Breast epithelium (tissue), 4 donors: ENCODE measurements at regions not wholly inside any gene's neighbourhood (a gene's known extent, or its start where the extent isn't known, plus 50 kb on each side); places are given as distances from the start of the nearest gene placed in this dataset.

Source experiments
- DNase-seq, 2 donors: peaks; one replicate each; pipeline ENCODE4 v3.0.0-alpha.2; 2019; ENCODE audit warnings: low spot score in 2 of 2
- H3K27ac ChIP-seq, 2 donors: fragments of 200-600 bp; sonication (generic) in 1 of 2; one replicate each; pipeline ENCODE4 v1.5.1; 2016 to 2019; ENCODE audit warnings: mild to moderate bottlenecking in 1 of 2
- H3K27me3 ChIP-seq, 2 donors: fragments of 200-600 bp; sonication (generic) in 1 of 2; one replicate each; pipeline versions ENCODE4 v1.5.1 to v1.6.0; 2017 to 2019; ENCODE audit warnings: control low read depth in 1 of 2, mild to moderate bottlenecking in 1 of 2
- H3K36me3 ChIP-seq: fragments of 200-600 bp; one replicate; pipeline ENCODE4 v1.5.1; 2019
- H3K4me1 ChIP-seq, 2 donors: fragments of 200-600 bp; sonication (generic); one replicate each; pipeline ENCODE4 v1.5.1; 2016 to 2019; ENCODE audit warnings: control low read depth in 1 of 2
- H3K4me3 ChIP-seq, 3 donors: fragments of 200-600 bp; sonication (generic); 1 replicate in 2 of 3; 2 replicates in 1 of 3; pipeline ENCODE4 v1.5.1; 2016 to 2019; ENCODE audit warnings: mild to moderate bottlenecking in 3 of 3, moderate library complexity in 2 of 3
- H3K9me3 ChIP-seq, 2 donors: fragments of 200-600 bp; sonication (generic) in 1 of 2; one replicate each; pipeline ENCODE4 v1.5.1; 2016 to 2019; ENCODE audit warnings: control low read depth in 1 of 2
- POLR2A ChIP-seq: fragments of 450-650 bp; IDR thresholded peaks from one replicate; pipeline ENCODE4 v1.6.1; 2016; ENCODE audit warnings: antibody characterized with exemption, mild to moderate bottlenecking, moderate library complexity
- POLR2AphosphoS5 ChIP-seq, 3 donors: sonication (generic); formaldehyde crosslinking; IDR thresholded peaks; one replicate each; pipeline ENCODE4 v1.6.1; 2017; ENCODE audit warnings: antibody characterized with exemption in 3 of 3
- intact Hi-C: fragments of 100-400 bp; cut with DNase I; formaldehyde crosslinking; loops from one replicate; pipeline ENCODE4 v1.15.1; 2023; ENCODE audit warnings: low total_unique reads
- TF ChIP-seq, protein P1 (sequence below), 3 donors: fragments of 450-650 bp; IDR thresholded peaks; one replicate each; pipeline ENCODE4 v1.5.1; 2016 to 2017; ENCODE audit warnings: antibody characterized with exemption in 3 of 3, mild to moderate bottlenecking in 3 of 3, moderate library complexity in 3 of 3

DNA sequence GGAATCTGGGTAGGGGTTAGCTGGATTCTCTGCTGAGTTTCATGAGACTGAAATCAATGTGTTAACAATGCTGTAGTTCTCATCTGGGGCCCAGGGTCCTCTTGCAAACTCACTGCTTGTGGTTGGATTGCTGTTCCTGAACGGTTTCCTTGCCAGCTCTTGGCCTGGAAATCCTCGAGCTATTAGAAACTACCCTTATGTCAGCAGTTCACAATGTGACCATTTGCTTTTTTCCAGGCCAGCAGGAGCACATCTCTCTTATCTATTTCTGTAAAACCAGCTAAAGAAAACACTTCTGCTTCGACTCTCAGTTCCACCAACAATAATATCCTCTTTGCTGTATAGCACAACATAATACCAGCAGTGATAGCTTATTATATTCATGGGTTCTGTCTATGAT lies 140.1 kb upstream of the TRAM1L1 start:
- no peak for DNase-seq
- no peak overlapping the region for H3K27ac ChIP-seq
- TF ChIP-seq POLR2AphosphoS5 (IDR thresholded peaks at IDR 0.05) (no peak), POLR2A (no peak)
- TF ChIP-seq, protein P1, sequence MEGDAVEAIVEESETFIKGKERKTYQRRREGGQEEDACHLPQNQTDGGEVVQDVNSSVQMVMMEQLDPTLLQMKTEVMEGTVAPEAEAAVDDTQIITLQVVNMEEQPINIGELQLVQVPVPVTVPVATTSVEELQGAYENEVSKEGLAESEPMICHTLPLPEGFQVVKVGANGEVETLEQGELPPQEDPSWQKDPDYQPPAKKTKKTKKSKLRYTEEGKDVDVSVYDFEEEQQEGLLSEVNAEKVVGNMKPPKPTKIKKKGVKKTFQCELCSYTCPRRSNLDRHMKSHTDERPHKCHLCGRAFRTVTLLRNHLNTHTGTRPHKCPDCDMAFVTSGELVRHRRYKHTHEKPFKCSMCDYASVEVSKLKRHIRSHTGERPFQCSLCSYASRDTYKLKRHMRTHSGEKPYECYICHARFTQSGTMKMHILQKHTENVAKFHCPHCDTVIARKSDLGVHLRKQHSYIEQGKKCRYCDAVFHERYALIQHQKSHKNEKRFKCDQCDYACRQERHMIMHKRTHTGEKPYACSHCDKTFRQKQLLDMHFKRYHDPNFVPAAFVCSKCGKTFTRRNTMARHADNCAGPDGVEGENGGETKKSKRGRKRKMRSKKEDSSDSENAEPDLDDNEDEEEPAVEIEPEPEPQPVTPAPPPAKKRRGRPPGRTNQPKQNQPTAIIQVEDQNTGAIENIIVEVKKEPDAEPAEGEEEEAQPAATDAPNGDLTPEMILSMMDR (IDR thresholded peaks at IDR 0.05) = no peak
- H3K4me1 ChIP-seq = no peaks in the 10 kb centered on the region
- no peaks in the 10 kb centered on the region for H3K36me3 ChIP-seq
- no peaks in the 10 kb centered on the region for H3K27me3 ChIP-seq
- intact Hi-C loops = no loop called here
- H3K9me3 ChIP-seq = no peaks in the 10 kb centered on the region
- H3K4me3 ChIP-seq = no peak overlapping the region

DNA sequence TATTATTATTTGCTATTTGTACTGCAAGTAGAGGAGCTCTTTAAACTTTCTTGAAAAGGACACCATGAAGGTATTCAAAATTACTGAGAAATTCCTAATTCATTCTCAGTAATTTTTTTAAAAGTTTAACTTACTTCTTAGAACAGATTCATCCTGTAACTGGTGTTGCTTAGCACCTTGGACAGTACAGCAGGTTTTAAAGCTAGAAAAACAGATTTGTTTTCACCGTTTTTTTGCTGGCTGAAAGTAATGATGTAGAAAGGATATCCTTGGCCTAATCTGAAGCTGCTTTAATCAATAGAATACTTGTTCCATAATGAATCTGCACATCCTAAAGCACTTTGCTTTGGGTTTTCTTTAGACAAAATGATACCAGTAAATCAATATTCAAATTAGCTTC lies 142.5 kb upstream of the TRAM1L1 start:
- Histone ChIP-seq H3K4me3 (no peak overlapping the region), H3K27me3 (no peaks in the 10 kb centered on the region), H3K36me3 (no peaks in the 10 kb centered on the region), H3K27ac (no peak overlapping the region), H3K4me1 (no peaks in the 10 kb centered on the region), H3K9me3 (no peaks in the 10 kb centered on the region)
- TF ChIP-seq, protein P1 (IDR thresholded peaks at IDR 0.05) = no peak
- TF ChIP-seq POLR2A (no peak), POLR2AphosphoS5 (IDR thresholded peaks at IDR 0.05) (no peak)
- intact Hi-C loops = no loop called here
- DNase-seq = no peak

GRCh38 chr4:117239434-117239833 lies 154.1 kb upstream of the TRAM1L1 start:
- DNase-seq = no peak
- Histone ChIP-seq H3K4me1 (no peaks in the 10 kb centered on the region), H3K27ac (no peak overlapping the region), H3K27me3 (no peaks in the 10 kb centered on the region), H3K9me3 (no peaks in the 10 kb centered on the region), H3K36me3 (no peaks in the 10 kb centered on the region), H3K4me3 (no peak overlapping the region)
- intact Hi-C loops = no loop called here
- TF ChIP-seq POLR2AphosphoS5 (IDR thresholded peaks at IDR 0.05) (no peak), POLR2A (no peak)
- TF ChIP-seq, protein P1 (IDR thresholded peaks at IDR 0.05) = no peak

DNA sequence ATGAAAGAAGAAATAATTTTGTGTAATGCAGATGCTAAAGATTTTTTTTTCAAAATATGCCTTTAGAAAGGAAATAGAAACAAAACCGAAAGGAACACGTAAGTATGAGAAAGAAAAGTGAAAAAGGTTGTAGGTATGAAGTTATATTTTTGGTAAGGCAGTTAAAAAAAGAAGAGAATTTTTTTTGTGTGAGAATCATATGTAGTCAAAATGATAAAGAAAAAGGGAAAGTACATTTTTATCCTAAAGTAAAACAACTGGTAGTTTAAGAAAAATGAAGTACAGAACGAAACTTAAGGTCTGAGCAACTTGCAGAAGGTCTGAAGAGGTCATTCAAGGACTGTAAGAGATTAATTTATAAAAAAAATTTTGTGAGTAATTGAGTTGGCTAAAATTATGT lies 164.0 kb upstream of the TRAM1L1 start:
- Histone ChIP-seq H3K9me3 (no peaks in the 10 kb centered on the region), H3K4me3 (no peak overlapping the region), H3K4me1 (no peaks in the 10 kb centered on the region), H3K36me3 (no peaks in the 10 kb centered on the region), H3K27ac (no peak overlapping the region), H3K27me3 (no peaks in the 10 kb centered on the region)
- no peak for TF ChIP-seq POLR2A
- TF ChIP-seq, protein P1 (IDR thresholded peaks at IDR 0.05) = no peak
- DNase-seq = no peak
- intact Hi-C loops = no loop called here

GRCh38 chr4:117264072-117264471 lies 178.7 kb upstream of the TRAM1L1 start:
- Histone ChIP-seq H3K4me1 (no peaks in the 10 kb centered on the region), H3K36me3 (no peaks in the 10 kb centered on the region), H3K9me3 (no peaks in the 10 kb centered on the region), H3K27ac (no peak overlapping the region), H3K27me3 (no peaks in the 10 kb centered on the region), H3K4me3 (no peak overlapping the region)
- intact Hi-C loops = no loop called here
- no peak for DNase-seq
- TF ChIP-seq, protein P1 (IDR thresholded peaks at IDR 0.05) = no peak
- TF ChIP-seq POLR2A (no peak), POLR2AphosphoS5 (IDR thresholded peaks at IDR 0.05) (no peak)
